Pulmonary artery endothelial cell (primary cell): ENCODE measurements at regions not wholly inside any gene's neighbourhood (a gene's known extent, or its start where the extent isn't known, plus 50 kb on each side); places are given as distances from the start of the nearest gene placed in this dataset.

Experiments used
- DNase-seq: peaks from one replicate; pipeline ENCODE4 v3.0.0-alpha.2; 2011; ENCODE audit warnings: low read depth, low spot score

- no peak for DNase-seq
These were observed 59.5 kb upstream of the DYNAP start for GRCh38 chr18:54531402-54532065.

GRCh38 chr18:54532222-54532621, 58.8 kb upstream of the DYNAP start:
- DNase-seq: no peak

- no peak for DNase-seq
These were observed 58.1 kb upstream of the DYNAP start for GRCh38 chr18:54532962-54533361.
